ENCODE measurements at regions not wholly inside any gene's neighbourhood (a gene's known extent, or its start where the extent isn't known, plus 50 kb on each side); places are given as distances from the start of the nearest gene placed in this dataset.

DNA sequence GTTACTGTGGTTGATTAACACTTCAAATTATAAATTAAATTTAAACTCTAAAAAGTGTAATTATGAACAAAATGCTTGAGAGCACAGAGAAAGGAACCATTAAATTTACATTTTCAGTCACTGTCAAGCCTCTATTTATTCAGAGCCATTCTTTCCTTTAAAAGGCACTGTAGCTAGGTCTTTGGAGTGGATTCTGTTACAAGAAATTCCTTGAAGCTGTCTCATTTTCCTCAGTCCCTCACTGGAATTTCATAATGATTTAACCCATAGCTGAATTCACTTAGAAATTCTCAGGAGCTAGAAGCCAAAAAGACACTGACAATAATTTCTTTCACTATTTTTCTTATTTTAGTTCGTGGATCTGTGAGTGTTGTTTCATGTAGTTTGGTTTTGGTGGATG, 81.2 kb upstream of the TCF12 start:
- Mint-ChIP-seq H3K4me3 (no peak overlapping the region), H3K36me3 (no peaks in the 10 kb centered on the region), H3K27ac (no peak overlapping the region), H3K9me3 (no peaks in the 10 kb centered on the region), H3K27me3 (ENCODE audit: low read depth) (no peaks in the 10 kb centered on the region), H3K4me1 (no peaks in the 10 kb centered on the region)
- POLR2A ChIA-PET: no interaction called here
- TF ChIP-seq, protein P1, sequence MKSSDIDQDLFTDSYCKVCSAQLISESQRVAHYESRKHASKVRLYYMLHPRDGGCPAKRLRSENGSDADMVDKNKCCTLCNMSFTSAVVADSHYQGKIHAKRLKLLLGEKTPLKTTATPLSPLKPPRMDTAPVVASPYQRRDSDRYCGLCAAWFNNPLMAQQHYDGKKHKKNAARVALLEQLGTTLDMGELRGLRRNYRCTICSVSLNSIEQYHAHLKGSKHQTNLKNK (CRISPR knock-in tag; IDR thresholded peaks at IDR 0.05): no peak
- TF ChIP-seq ESRRA (CRISPR knock-in tag; IDR thresholded peaks at IDR 0.05; ENCODE audit: borderline replicate concordance): no peak
- TF ChIP-seq, protein P2, sequence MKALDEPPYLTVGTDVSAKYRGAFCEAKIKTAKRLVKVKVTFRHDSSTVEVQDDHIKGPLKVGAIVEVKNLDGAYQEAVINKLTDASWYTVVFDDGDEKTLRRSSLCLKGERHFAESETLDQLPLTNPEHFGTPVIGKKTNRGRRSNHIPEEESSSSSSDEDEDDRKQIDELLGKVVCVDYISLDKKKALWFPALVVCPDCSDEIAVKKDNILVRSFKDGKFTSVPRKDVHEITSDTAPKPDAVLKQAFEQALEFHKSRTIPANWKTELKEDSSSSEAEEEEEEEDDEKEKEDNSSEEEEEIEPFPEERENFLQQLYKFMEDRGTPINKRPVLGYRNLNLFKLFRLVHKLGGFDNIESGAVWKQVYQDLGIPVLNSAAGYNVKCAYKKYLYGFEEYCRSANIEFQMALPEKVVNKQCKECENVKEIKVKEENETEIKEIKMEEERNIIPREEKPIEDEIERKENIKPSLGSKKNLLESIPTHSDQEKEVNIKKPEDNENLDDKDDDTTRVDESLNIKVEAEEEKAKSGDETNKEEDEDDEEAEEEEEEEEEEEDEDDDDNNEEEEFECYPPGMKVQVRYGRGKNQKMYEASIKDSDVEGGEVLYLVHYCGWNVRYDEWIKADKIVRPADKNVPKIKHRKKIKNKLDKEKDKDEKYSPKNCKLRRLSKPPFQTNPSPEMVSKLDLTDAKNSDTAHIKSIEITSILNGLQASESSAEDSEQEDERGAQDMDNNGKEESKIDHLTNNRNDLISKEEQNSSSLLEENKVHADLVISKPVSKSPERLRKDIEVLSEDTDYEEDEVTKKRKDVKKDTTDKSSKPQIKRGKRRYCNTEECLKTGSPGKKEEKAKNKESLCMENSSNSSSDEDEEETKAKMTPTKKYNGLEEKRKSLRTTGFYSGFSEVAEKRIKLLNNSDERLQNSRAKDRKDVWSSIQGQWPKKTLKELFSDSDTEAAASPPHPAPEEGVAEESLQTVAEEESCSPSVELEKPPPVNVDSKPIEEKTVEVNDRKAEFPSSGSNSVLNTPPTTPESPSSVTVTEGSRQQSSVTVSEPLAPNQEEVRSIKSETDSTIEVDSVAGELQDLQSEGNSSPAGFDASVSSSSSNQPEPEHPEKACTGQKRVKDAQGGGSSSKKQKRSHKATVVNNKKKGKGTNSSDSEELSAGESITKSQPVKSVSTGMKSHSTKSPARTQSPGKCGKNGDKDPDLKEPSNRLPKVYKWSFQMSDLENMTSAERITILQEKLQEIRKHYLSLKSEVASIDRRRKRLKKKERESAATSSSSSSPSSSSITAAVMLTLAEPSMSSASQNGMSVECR (CRISPR knock-in tag; IDR thresholded peaks at IDR 0.05; ENCODE audit: borderline replicate concordance): no peak
- no peak for TF ChIP-seq ZNF416 (CRISPR knock-in tag; IDR thresholded peaks at IDR 0.05)
- TF ChIP-seq, protein P3, sequence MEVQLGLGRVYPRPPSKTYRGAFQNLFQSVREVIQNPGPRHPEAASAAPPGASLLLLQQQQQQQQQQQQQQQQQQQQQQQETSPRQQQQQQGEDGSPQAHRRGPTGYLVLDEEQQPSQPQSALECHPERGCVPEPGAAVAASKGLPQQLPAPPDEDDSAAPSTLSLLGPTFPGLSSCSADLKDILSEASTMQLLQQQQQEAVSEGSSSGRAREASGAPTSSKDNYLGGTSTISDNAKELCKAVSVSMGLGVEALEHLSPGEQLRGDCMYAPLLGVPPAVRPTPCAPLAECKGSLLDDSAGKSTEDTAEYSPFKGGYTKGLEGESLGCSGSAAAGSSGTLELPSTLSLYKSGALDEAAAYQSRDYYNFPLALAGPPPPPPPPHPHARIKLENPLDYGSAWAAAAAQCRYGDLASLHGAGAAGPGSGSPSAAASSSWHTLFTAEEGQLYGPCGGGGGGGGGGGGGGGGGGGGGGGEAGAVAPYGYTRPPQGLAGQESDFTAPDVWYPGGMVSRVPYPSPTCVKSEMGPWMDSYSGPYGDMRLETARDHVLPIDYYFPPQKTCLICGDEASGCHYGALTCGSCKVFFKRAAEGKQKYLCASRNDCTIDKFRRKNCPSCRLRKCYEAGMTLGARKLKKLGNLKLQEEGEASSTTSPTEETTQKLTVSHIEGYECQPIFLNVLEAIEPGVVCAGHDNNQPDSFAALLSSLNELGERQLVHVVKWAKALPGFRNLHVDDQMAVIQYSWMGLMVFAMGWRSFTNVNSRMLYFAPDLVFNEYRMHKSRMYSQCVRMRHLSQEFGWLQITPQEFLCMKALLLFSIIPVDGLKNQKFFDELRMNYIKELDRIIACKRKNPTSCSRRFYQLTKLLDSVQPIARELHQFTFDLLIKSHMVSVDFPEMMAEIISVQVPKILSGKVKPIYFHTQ (CRISPR knock-in tag; IDR thresholded peaks at IDR 0.05): no peak
- TF ChIP-seq OVOL2 (CRISPR knock-in tag; IDR thresholded peaks at IDR 0.05; ENCODE audit: borderline replicate concordance): no peak
- no peak for TF ChIP-seq FOXP1 (CRISPR knock-in tag; IDR thresholded peaks at IDR 0.05; ENCODE audit: borderline replicate concordance)
- no peak for TF ChIP-seq NR3C1 (CRISPR knock-in tag; conservative IDR thresholded peaks at IDR 0.05; ENCODE audit: low read depth)
- no peak for TF ChIP-seq GABPB1 (CRISPR knock-in tag; IDR thresholded peaks at IDR 0.05)
- no peak for TF ChIP-seq ZNF317 (CRISPR knock-in tag; IDR thresholded peaks at IDR 0.05; ENCODE audit: borderline replicate concordance, low read depth)
- TF ChIP-seq, protein P4, sequence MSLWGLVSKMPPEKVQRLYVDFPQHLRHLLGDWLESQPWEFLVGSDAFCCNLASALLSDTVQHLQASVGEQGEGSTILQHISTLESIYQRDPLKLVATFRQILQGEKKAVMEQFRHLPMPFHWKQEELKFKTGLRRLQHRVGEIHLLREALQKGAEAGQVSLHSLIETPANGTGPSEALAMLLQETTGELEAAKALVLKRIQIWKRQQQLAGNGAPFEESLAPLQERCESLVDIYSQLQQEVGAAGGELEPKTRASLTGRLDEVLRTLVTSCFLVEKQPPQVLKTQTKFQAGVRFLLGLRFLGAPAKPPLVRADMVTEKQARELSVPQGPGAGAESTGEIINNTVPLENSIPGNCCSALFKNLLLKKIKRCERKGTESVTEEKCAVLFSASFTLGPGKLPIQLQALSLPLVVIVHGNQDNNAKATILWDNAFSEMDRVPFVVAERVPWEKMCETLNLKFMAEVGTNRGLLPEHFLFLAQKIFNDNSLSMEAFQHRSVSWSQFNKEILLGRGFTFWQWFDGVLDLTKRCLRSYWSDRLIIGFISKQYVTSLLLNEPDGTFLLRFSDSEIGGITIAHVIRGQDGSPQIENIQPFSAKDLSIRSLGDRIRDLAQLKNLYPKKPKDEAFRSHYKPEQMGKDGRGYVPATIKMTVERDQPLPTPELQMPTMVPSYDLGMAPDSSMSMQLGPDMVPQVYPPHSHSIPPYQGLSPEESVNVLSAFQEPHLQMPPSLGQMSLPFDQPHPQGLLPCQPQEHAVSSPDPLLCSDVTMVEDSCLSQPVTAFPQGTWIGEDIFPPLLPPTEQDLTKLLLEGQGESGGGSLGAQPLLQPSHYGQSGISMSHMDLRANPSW (CRISPR knock-in tag; conservative IDR thresholded peaks at IDR 0.05; ENCODE audit: low read depth): no peak
- TF ChIP-seq, protein P5, sequence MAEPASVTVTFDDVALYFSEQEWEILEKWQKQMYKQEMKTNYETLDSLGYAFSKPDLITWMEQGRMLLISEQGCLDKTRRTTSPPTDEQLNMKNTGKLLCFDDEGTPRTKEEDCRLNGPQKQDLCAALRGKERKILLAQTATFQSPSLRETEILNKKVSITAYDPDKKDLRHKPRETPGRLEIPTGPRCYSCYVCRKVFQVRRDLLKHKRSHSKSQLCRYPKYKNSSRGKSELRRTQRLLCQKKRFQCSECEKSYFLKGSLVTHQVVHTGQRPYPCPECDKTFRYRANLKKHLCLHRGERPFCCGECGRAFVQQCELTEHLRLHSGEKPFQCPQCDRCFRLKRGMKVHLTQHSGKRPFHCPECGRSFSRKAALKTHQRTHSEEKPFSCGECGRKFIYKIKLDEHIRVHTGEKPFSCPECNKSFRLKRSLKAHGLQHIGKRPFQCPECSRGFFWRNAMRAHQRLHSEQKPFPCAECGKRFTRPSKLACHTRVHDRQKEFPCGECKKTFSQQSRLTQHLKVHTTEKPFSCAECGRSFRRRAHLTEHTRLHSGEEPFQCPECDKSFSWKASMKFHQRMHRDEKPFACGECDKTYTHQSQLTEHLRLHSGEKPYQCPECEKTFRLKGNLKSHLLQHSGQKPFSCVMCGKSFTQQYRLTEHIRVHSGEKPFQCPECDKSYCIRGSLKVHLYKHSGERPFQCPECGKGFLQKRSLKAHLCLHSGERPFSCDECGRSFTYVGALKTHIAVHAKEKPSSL (CRISPR knock-in tag; conservative IDR thresholded peaks at IDR 0.05): no peak
- TF ChIP-seq ZNF263 (CRISPR knock-in tag; IDR thresholded peaks at IDR 0.05; ENCODE audit: low read depth): no peak
- TF ChIP-seq, protein P6, sequence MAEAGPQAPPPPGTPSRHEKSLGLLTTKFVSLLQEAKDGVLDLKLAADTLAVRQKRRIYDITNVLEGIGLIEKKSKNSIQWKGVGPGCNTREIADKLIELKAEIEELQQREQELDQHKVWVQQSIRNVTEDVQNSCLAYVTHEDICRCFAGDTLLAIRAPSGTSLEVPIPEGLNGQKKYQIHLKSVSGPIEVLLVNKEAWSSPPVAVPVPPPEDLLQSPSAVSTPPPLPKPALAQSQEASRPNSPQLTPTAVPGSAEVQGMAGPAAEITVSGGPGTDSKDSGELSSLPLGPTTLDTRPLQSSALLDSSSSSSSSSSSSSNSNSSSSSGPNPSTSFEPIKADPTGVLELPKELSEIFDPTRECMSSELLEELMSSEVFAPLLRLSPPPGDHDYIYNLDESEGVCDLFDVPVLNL (CRISPR knock-in tag; IDR thresholded peaks at IDR 0.05; ENCODE audit: borderline replicate concordance, low read depth): no peak
- TF ChIP-seq, protein P7, sequence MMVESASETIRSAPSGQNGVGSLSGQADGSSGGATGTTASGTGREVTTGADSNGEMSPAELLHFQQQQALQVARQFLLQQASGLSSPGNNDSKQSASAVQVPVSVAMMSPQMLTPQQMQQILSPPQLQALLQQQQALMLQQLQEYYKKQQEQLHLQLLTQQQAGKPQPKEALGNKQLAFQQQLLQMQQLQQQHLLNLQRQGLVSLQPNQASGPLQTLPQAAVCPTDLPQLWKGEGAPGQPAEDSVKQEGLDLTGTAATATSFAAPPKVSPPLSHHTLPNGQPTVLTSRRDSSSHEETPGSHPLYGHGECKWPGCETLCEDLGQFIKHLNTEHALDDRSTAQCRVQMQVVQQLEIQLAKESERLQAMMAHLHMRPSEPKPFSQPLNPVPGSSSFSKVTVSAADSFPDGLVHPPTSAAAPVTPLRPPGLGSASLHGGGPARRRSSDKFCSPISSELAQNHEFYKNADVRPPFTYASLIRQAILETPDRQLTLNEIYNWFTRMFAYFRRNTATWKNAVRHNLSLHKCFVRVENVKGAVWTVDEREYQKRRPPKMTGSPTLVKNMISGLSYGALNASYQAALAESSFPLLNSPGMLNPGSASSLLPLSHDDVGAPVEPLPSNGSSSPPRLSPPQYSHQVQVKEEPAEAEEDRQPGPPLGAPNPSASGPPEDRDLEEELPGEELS (CRISPR knock-in tag; IDR thresholded peaks at IDR 0.05): no peak
- TF ChIP-seq GRHL2 (CRISPR knock-in tag; IDR thresholded peaks at IDR 0.05; ENCODE audit: insufficient replicate concordance, severe bottlenecking): no peak
- TF ChIP-seq ZBTB21 (CRISPR knock-in tag; IDR thresholded peaks at IDR 0.05; ENCODE audit: borderline replicate concordance): no peak
- no peak for TF ChIP-seq MYBL2 (CRISPR knock-in tag; IDR thresholded peaks at IDR 0.05)
- TF ChIP-seq SP1 (CRISPR knock-in tag; conservative IDR thresholded peaks at IDR 0.05): no peak
- no peak for ATAC-seq
- no peak for DNase-seq (ENCODE audit: low spot score)
- CTCF ChIA-PET: interaction anchor here (0.9 kb wide), 1 partner anchor 32 kb away, joined by 3 read pairs; no protein-coding TSS in a partner anchor

All from WTC11 (cell line).